ENCODE measurements at regions not wholly inside any gene's neighbourhood (a gene's known extent, or its start where the extent isn't known, plus 50 kb on each side); places are given as distances from the start of the nearest gene placed in this dataset.
"Not testable (repeated sequence)": the region's sequence is repeated elsewhere in the genome, so short reads cannot be mapped to it uniquely, and the experiment has no call there.

- Histone ChIP-seq H3K4me3 (ENCODE audit: low read length in 3 of 3) (no peak overlapping the region), H3K36me3 (ENCODE audit: control insufficient read depth in 2 of 3, insufficient read depth in 3 of 3, low read length in 3 of 3) (no peaks in the 10 kb centered on the region), H3K9ac (ENCODE audit: low read length in 3 of 3) (no peak overlapping the region), H3K9me3 (ENCODE audit: control insufficient read depth in 2 of 3, insufficient read depth in 1 of 3, low read length in 3 of 3) (peaks cover 0 to 3% (median 3%) of the 10 kb centered on the region in 3 donors), H3K27me3 (ENCODE audit: control insufficient read depth, insufficient read depth, low read length) (no peaks in the 10 kb centered on the region), H3K4me1 (ENCODE audit: control insufficient read depth in 2 of 3, insufficient read depth in 2 of 3, low read depth in 1 of 3, low read length in 3 of 3) (no peaks in the 10 kb centered on the region), H3K27ac (ENCODE audit: low read depth in 2 of 2, low read length in 2 of 2) (no peak overlapping the region)
- FAIRE-seq (no peak), DNase-seq (no peak)
- intact Hi-C loops (cut with DNase I), result no loop called here
- TF ChIP-seq CTCF (IDR thresholded peaks at IDR 0.05; ENCODE audit: borderline replicate concordance, extremely low read depth, insufficient read depth), result no peak
Measured at GRCh38 chr17:31646642-31647041, 212.4 kb downstream of the COPRS start.

GRCh38 chr17:31645351-31645750 lies 213.7 kb downstream of the COPRS start:
- Histone ChIP-seq H3K9me3 (ENCODE audit: control insufficient read depth in 2 of 3, insufficient read depth in 1 of 3, low read length in 3 of 3) (peaks cover 0 to 3% (median 3%) of the 10 kb centered on the region in 3 donors), H3K9ac (ENCODE audit: low read length in 3 of 3) (no peak overlapping the region), H3K4me1 (ENCODE audit: control insufficient read depth in 2 of 3, insufficient read depth in 2 of 3, low read depth in 1 of 3, low read length in 3 of 3) (no peaks in the 10 kb centered on the region), H3K4me3 (ENCODE audit: low read length in 3 of 3) (no peak overlapping the region), H3K27ac (ENCODE audit: low read depth in 2 of 2, low read length in 2 of 2) (no peak overlapping the region), H3K27me3 (ENCODE audit: control insufficient read depth, insufficient read depth, low read length) (no peaks in the 10 kb centered on the region), H3K36me3 (ENCODE audit: control insufficient read depth in 2 of 3, insufficient read depth in 3 of 3, low read length in 3 of 3) (no peaks in the 10 kb centered on the region)
- intact Hi-C loops (cut with DNase I), result no loop called here
- TF ChIP-seq CTCF (IDR thresholded peaks at IDR 0.05; ENCODE audit: borderline replicate concordance, extremely low read depth, insufficient read depth), result no peak
- FAIRE-seq, result no peak
- no peak for DNase-seq

GRCh38 chr17:31631766-31632165 lies 227.3 kb downstream of the COPRS start:
- FAIRE-seq (no peak), DNase-seq (no peak)
- Histone ChIP-seq H3K9ac (ENCODE audit: low read length in 3 of 3) (no peak overlapping the region), H3K27ac (ENCODE audit: low read depth in 2 of 2, low read length in 2 of 2) (no peak overlapping the region), H3K9me3 (ENCODE audit: control insufficient read depth in 2 of 3, insufficient read depth in 1 of 3, low read length in 3 of 3) (peaks cover 0 to 6% (median 0%) of the 10 kb centered on the region in 3 donors), H3K36me3 (ENCODE audit: control insufficient read depth in 2 of 3, insufficient read depth in 3 of 3, low read length in 3 of 3) (no peaks in the 10 kb centered on the region), H3K4me1 (ENCODE audit: control insufficient read depth in 2 of 3, insufficient read depth in 2 of 3, low read depth in 1 of 3, low read length in 3 of 3) (no peaks in the 10 kb centered on the region), H3K27me3 (ENCODE audit: control insufficient read depth, insufficient read depth, low read length) (no peaks in the 10 kb centered on the region), H3K4me3 (ENCODE audit: low read length in 3 of 3) (no peak overlapping the region)
- intact Hi-C loops (cut with DNase I), result no loop called here
- no peak for TF ChIP-seq CTCF (IDR thresholded peaks at IDR 0.05; ENCODE audit: borderline replicate concordance, extremely low read depth, insufficient read depth)

GRCh38 chr17:31630866-31631265 lies 228.2 kb downstream of the COPRS start:
- H3K27me3 ChIP-seq (ENCODE audit: control insufficient read depth, insufficient read depth, low read length); H3K4me1 ChIP-seq (ENCODE audit: control insufficient read depth in 2 of 3, insufficient read depth in 2 of 3, low read depth in 1 of 3, low read length in 3 of 3); H3K9ac ChIP-seq (ENCODE audit: low read length in 3 of 3); H3K36me3 ChIP-seq (ENCODE audit: control insufficient read depth in 2 of 3, insufficient read depth in 3 of 3, low read length in 3 of 3); FAIRE-seq; DNase-seq; H3K4me3 ChIP-seq (ENCODE audit: low read length in 3 of 3); H3K27ac ChIP-seq (ENCODE audit: low read depth in 2 of 2, low read length in 2 of 2); H3K9me3 ChIP-seq (ENCODE audit: control insufficient read depth in 2 of 3, insufficient read depth in 1 of 3, low read length in 3 of 3); intact Hi-C loops (cut with DNase I): not testable (repeated sequence)
